Stimulated activated CD8-positive, alpha-beta memory T cell treated with anti-CD3 and anti-CD28 coated beads, Interleukin-2, amount 100 ng/mL, for 1 hour (primary cell): ENCODE measurements at regions not wholly inside any gene's neighbourhood (a gene's known extent, or its start where the extent isn't known, plus 50 kb on each side); places are given as distances from the start of the nearest gene placed in this dataset.

ENCODE experiments used
- DNase-seq, 2 donors: peaks; one replicate each; pipeline ENCODE4 v3.0.0-alpha.2; 2020; ENCODE audit warnings: low read depth in 2 of 2

DNA sequence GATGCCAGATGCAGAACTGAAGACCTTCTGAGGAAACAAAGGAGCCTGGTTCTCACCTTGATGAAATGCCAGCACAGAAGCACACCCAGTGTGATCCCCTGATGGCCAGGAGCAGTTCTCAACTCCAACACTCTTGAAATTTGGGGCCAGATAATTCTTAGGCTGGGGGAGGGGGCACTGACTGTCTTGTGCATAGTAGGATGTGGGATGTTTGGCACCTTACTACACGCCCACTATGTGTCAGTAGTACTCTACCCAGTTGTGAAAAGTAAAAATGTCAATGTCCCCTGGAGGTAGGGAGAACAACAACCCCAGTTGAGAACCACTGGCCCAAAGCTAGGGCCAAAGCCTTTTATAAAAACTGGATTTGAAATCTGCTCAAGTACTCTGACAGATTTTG is 398.3 kb upstream of the ARID1B start:
- DNase-seq = no peak

DNA sequence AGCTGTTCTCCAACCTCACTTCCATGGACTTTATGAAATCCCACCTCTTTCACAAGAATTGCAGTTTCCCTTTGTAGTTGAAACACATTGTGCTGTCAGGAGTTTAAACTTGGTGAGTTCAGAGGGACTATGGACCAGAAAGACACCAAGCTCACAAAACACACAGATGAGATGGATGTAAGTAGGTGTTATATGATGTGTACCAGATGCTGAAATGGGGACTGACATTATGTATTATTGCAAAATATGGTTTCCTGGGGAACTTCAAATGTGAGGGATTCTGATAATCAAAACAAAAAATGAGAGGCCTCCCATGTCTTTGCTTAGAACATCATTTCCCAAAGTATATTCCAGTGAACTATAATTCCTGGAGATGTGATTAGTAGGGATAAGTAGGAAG is 401.1 kb upstream of the ARID1B start:
- DNase-seq = no peak

DNA sequence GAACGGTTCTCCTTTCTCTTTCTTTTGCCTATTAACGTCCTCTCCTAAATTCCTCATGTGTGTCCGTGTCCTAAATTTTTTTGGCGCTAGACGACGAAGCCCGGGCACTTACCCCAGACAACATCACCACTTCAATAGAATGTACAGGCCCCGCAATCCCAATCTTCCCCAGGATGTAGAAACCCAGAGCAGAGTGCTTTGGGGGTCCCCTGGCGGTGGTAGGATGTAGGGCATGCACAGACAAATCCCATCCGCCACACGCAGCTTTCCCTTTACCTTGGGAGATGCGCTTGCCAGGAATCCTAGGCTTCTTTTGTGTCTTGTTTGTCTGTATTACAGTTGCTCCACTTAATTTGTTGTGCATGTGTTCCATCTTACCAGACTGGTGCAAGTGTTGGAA is 417.3 kb upstream of the ARID1B start:
- no peak for DNase-seq

DNA sequence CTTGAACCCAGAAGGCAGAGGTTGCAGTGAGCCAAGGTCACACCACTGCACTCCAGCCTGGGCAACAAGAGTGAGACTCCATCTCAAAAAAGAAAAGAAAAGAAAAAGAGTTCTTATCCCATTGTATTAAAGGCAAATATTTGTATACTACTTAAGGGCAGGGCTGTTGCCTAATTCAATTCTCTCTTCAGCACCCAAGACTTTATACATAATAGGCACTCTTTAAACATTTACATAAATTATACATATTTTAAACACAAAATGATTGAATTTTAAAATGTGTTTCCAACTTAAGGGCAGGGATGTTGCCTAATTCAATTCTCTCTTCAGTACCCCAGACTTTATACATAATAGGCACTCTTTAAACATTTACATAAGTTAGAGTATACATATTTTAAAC is 424.3 kb upstream of the ARID1B start:
- DNase-seq = no peak

DNA sequence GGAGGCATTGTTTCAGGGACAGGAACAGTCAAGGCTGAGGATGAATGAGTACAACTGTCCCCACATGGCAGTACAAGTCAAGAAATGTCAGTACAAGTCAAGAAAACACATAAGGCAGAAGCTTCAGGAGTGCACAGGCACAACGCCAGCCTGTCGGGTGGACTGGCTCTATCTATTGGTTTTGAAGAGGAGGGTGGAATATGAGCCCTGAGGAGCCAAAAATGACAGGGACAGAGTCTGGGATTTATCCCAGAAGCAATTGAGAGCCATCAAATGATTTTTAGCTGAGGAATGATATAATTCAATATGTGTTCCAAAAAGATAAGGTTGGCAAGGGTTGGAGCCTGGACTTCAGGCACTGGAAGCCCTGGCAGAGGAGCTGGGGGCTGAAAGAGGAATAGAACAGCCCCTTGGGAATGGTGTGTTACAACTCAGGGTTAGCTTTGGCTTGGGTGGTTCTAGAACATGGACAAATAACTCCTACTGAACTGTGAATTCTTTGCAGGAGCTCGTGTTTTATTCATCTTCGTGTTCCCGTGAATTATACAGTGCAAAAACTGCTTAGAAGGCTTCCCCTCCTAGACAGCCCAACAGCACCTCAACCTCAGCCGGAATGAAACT is 425.7 kb upstream of the ARID1B start:
- no peak for DNase-seq

DNA sequence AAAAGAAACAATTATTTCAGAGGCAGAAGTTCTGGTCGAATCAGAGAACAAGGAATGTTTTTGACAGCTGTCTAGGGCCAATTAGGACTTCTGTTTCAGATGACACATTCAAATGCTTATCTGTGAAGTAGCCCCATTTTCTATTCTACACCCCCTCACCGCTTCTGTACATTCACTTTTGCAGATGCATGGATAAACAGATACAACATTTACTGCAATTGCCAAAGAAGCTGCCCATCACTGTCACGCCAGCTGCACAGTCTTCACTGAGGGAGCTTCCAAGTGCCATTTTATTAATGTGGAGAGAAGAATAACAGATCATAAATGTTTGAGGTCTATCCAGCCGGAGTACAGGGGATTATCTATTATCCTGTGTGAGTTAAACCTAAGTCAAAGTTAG is 426.8 kb upstream of the ARID1B start:
- DNase-seq = no peak

DNA sequence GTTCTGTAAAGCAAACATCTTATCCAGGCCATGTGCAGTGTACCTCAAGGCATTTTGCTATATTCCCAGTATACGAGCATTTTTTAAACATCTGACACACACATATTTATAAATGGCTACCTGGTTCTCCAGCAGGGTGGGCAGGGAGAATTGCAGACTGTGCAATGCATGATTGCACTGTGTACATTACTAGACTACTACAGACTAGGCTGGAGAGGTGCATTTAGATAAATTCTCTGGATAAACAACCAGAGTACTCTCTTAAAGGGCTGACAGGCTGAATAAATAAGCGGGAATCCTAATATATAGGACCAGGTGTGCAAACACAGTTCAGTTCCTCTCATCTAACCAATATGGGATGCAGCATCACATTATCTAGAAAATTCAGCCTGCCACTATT is 428.3 kb upstream of the ARID1B start:
- DNase-seq = no peak

DNA sequence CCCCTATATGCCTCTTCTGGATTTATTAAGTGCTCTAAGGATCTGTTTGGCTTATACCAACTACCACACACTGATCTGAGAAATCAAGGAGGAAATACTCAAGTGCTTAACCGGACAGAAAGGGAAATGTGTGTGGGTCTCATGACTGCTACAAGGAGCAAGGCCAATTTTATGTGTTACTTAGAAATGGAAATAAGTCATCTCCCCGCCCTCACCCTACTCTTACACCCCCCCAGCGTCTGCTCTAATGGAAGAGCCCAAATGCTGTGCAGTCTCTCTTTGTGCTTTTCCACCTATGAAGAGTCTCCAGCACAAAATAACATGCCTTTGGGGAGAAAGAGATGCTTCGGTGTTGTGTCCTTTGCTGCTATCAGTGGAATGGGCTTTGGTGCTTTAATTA is 428.8 kb upstream of the ARID1B start:
- DNase-seq = no peak

DNA sequence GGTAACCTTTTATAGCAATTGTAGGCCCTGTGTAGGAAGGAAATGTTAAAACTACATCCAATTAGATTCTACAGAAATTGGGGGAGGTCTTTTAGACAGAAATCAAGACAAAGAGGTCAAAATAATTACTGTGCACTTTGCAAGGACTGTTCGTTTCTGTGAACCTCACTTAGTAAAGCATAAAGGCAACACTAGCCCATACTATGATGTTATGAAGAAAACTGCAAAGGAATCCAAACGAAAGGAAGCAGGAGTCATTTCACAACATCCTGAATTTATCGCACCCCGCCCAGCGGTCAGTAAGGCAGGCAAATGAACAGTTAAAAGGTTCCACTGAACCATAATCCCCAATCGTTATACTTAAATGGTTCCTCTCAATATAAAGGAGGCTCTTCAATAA is 429.5 kb upstream of the ARID1B start:
- DNase-seq = no peak

DNA sequence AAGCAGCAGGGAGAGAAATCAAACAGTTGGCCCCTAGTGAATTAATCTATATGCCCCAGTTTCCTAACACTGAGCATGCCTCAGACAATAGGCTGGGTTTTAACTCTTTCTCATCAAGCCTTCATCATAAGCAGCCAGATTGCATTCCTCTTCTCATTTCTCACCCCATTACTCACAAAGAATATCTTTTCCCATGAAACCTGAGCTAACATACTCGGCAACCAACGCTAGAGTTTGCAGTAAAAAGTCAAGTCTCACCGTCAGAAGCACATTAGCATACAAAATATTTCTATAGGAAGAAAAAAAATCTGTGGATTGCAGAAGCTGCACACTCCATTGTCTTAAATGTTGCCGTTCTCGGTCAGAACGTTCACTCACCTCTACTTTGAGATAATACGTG is 429.9 kb upstream of the ARID1B start:
- DNase-seq = no peak

DNA sequence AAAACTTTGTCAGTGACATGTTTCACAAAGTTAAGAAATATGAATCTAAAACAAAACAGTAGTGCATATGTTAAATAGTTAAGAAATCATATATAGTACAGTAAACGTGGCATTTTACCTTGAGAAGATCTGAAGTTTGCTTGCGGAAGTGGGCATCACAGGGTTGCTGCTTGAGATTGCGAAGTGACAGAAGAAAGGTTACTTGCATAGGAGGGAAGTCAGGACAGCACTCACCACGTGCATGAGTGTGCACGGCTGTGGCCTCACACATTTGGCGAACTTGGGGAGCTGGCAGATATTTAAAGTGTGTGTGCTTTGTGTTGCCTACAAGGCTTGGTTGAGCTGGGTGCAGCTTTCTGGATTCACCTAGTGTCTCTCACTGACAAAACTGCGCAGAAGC is 431.5 kb upstream of the ARID1B start:
- DNase-seq = no peak

DNA sequence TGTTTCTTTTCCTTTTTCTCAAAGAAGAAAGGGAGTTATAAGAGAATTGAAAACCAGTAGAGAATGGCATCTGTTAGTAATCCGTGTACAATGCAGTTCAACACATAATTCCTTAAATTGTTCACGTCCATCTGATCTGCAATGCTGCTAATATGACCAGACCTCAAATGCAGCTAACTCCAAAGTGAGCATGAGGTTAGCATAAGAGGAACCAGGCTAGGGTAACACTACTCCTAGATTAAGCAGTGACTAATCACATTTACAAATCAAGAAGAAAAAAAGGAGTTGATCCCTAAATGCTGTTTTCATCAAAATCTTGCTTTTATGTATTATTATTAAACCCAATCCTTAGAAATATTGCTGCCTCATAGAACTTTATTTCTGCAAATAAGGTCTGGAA is 432.7 kb upstream of the ARID1B start:
- DNase-seq = no peak

DNA sequence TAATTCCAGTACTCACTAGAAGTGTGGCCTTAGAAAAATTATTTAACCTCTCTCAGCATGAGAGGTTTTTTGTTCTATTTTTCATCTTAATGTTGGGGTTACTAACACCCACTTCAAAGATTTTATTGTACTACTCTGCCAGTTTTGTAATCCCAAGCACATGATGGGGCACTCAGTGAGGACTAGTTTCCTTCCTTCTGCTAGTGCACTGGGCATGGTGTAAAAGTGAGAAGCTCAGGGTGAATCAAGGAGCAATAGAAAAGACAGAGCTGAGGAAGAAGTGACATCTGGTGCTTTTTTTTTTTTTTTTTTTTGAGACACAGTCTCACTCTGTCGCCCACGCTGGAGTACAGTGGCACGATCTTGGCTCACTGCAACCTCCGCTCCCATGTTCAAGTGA is 439.4 kb upstream of the ARID1B start:
- no peak for DNase-seq

DNA sequence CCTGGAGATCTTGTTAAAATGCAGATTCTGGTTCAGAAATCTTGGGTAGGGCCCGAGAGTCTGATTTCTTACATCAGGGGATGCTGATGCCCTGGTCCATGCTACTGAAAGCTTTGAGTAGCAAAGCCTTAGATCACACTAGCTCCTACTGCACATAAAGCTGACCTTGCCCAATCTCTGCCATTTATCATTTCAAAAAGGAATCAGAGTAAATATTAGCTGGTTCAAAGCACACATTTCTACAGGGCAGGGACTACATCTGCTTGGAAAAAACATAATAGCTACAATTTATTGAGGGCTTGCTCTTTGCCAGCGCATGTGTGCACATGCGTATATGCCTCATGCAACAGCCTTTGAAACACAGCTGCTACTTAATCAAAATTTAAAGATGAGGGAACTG is 440.4 kb upstream of the ARID1B start:
- no peak for DNase-seq

DNA sequence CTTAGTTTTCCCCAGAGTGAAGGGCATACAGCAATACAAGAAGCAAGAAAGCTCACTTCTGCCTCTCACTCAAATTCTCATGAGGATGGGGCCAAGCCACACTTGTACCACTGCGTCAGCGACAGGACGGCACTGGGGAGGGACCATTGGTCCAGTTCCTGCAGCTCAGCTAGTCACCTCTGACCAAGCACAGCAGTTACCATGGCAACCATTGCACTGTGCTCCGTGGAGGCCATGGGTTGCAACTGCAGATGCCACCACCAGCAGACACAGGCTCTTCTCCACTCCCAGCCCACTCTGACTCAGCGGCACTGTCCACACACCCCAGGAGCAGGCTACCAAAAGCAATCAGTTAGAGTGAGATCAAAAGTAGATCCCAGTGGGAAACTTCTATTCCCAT is 441.1 kb upstream of the ARID1B start:
- DNase-seq = no peak

DNA sequence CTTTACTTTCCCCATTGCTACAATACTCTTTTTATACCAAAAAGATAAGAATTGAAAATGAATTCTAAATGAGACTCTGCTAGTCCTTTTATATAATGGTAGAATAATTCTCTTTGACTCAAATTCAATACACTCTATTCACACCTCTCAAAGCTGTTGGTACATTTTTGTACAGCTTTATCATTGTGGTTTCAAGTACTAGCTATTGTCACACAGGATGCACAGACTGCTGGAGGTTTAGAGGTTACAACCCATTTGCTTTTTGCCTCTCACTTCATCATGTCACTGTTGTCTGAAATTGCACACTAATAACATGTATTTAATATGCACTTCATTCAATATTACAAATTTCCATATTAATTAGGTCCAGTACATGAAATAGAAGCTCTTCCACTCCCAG is 442.2 kb upstream of the ARID1B start:
- no peak for DNase-seq

DNA sequence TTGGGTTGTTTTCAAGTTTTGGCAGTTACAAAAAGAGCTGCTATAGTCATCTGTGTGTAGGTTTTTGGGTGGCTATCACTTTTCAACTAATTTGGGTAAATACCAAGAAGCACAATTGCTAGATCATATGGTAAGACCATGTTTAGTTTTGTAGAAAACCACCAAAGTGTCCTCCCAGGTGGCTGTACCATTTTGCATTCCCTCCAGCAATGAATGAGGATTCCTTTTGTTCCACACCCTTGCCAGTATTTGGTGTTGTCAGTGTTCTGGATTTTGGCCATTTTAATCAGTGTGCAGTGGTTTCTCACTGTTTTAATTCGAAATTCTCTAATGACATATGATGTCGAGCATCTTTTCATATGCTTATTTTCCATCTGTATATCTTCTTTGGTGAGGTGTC is 457.5 kb upstream of the ARID1B start:
- DNase-seq = no peak

DNA sequence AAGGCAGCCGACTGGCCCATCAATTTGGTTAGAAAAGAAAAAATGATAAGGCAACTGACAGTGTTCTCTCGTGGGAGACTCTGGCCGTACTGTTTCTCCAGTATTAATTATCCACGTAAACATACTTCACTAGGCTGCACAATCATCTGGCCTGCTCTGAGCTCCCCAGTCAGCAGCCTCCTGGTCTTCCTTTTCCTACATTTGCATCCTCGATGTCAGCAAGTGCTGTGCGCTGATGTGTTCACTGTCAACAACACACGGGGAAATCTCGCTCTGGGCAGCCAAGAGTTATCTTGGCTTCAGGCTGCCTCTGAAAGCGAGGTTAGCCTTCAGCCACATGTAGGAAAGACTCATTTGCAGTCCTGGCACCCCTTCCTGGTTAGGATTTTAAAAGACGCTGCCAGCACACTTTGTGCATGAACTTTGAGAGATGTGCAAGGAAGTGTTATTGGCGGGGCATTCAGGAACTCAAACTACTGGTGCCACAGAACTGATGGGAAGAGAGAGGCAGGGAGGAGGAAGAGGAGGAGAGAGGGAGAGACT is 460.5 kb upstream of the ARID1B start:
- no peak for DNase-seq

DNA sequence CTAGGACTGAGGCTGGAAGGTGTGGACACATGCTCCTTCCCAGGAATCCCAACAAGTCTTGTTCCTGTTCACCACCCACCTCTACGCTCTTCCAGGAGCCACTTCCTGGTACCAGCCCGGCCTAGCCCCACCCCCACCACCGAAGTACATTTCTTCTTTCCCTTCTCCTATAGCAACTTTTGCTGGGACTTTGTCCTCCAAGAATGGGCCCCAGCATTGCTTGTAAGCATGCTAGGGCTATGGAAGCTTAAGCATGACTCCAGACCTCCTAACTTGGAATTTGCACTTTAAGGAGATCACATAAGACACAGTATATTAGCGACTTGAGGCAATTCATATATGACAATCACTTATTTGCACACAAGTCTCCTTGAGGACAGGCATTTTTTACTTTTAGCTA is 462.0 kb upstream of the ARID1B start:
- DNase-seq = no peak

DNA sequence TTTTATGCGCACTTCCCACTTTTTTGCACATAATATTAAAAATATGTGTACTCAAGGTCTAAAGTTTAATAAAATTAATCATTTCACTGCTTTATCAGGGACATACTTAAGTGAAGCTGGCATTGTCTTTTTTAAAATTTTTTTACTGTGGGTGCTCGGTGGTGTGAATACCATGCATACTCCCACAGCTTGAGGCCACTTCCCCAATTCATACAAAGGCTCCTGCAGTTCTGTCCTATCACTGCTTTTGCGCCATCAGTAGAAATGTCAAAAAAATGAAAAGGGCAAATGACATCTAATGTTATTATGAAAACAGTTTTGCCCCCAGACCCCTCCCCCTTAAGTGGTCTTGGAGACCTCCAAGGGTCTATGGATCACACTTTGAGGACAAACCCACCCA is 464.1 kb upstream of the ARID1B start:
- no peak for DNase-seq

DNA sequence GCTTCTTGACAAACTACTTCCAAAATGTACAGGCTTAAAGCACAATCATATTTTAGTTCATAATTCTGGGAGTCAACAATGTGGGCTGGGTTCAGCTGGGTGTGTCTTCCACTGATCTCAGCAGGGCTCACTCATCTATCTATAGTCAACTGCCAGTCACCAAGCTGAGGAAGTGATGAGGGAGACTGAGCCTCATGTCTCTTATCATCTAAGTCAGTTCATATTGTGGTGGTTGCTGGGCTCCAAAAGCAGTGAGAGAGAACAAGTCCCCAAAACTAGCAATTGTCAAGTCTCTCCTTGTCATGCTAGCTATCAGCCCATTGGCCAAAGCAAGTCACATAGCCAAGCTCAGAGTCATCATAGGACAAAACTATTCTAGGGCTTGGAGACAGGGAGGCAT is 465.9 kb upstream of the ARID1B start:
- no peak for DNase-seq

DNA sequence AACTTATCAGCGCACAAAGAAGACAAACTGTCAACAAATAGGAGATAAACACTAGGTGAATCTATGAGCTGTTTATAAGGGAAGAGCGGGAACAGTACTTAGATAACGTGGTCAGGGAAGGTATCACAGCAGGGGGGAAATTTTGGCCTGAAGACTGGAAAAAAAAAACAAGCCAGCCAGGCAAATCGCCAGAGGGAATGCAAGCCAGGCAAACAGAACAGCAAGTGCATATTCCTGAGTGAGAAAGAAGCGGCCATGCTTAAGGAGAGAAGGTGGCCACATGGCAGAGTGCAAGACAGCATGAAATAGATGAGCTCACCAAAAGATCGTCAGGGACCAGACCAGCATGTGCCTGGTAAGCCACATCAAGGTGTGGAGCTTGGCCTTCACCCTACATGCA is 466.5 kb upstream of the ARID1B start:
- no peak for DNase-seq

DNA sequence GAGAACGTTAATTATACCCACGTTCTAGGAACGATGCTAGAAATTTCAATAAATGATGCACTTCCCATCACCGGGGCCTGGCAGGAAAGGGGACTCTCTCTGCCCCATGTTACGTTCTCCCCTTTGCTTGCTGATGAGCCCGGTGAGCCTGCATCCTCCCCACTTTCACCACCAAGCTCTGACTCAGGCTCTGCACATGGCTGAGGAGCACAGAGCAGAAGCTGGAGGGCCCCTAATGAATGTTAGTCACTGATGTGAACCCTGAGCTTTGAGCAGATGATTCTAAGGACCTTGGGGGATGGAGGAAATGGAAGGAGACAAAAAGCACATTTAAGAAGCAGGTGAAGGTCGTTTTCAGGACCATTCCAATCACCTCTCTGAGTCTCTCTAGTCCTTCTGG is 468.2 kb upstream of the ARID1B start:
- DNase-seq = no peak

DNA sequence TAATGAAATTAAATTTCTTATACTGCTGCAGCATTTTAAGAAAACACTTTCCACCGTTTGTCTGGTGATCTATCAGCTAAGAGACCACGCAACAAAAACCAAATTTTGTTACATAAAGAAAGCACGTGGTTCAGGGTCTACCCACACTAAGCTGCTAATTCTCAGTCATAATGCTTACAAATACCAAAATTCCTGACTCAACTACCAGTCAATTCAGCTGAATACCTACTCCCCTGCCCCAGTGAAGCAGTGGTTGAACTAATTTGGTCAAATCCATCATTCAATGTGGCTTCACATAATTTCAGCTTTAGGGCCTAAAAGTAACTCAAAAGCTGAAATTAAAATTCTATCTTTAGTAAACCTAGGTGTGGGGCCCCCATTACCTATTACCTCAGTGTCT is 468.6 kb upstream of the ARID1B start:
- no peak for DNase-seq

DNA sequence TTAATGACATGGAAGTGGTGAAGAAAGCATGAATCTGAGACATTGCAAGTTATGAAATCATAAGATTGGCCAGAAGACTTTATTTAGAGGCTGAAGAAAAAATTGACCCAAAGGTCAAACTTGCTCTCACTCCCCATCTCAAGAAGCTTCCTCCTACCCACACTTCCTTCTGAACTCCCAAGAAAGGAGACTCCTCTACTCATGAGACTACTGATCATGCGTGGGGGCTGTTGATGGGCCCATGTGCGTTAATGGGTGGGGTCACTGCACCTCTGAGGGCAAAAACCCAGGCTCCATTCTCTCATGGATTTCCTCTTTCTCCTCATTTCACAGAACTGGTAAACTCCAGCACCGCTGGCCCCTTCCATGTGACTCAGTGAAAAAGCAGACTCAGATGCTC is 470.6 kb upstream of the ARID1B start:
- DNase-seq = no peak
